IMR-90 (cell line): ENCODE measurements at regions not wholly inside any gene's neighbourhood (a gene's known extent, or its start where the extent isn't known, plus 50 kb on each side); places are given as distances from the start of the nearest gene placed in this dataset.
A peak's percentile ranks its signal among the peaks of the same experiment; 100 is the strongest.

Experiments used
- ATAC-seq: fragments of 200-7000 bp; cut with Tn5 transposase; 2 replicates; pipeline ENCODE4 v1.9.1; 2020; ENCODE audit warnings: low read depth, mild to moderate bottlenecking, moderate library complexity
- BruUV-seq: library from RNA; stranded (reverse); fragments of 400-500 nt; replicated peaks from 2 replicates; lab custom pipeline; 2021; lab: Mats Ljungman, UMichigan
- CTCF ChIA-PET: fragments of 300-600 bp; formaldehyde crosslinking; extraction: SDS; loops from one replicate; lab custom pipeline; 2021; ENCODE audit warnings: antibody characterized with exemption; lab: Yijun Ruan, JAX
- POLR2A ChIA-PET: fragments of 300-600 bp; sonication (Branson Sonifier 250); formaldehyde crosslinking; loops from one replicate; lab custom pipeline; 2022; ENCODE audit warnings: antibody characterized with exemption; ENCODE audit not compliant: unreplicated experiment; lab: Charles Lee
- DNase-seq: peaks from one replicate; pipeline ENCODE4 v3.0.0; 2013
- H2AFZ ChIP-seq: replicated peaks from 2 replicates; pipeline ENCODE3; 2013; ENCODE audit warnings: low read length, mild to moderate bottlenecking; ENCODE audit not compliant: poor library complexity
- H2AK5ac ChIP-seq: 2 replicates; pipeline ENCODE4 v1.6.1; 2013; ENCODE audit warnings: low read depth, low read length, inconsistent platforms
- H2AK9ac ChIP-seq: replicated peaks from 2 replicates; pipeline ENCODE3; 2013; ENCODE audit warnings: mild to moderate bottlenecking, low read depth, low read length, moderate library complexity; ENCODE audit not compliant: poor library complexity
- H2BK120ac ChIP-seq: 2 replicates; pipeline ENCODE4 v1.6.1; 2013; ENCODE audit warnings: low read depth, low read length, inconsistent platforms
- H2BK15ac ChIP-seq: 3 replicates; pipeline ENCODE4 v1.6.1; 2013; ENCODE audit warnings: low read depth, low read length, inconsistent platforms
- H2BK20ac ChIP-seq: 2 replicates; pipeline ENCODE4 v1.6.1; 2013; ENCODE audit warnings: low read depth, mild to moderate bottlenecking, inconsistent platforms, low read length, moderate library complexity
- H2BK5ac ChIP-seq: 2 replicates; pipeline ENCODE4 v1.6.1; 2013; ENCODE audit warnings: mild to moderate bottlenecking, low read depth, low read length, inconsistent platforms; ENCODE audit not compliant: poor library complexity, severe bottlenecking
- H3K14ac ChIP-seq: replicated peaks from 2 replicates; pipeline ENCODE4 v1.6.1; 2013; ENCODE audit warnings: low read depth, low read length, inconsistent platforms
- H3K18ac ChIP-seq: 2 replicates; pipeline ENCODE4 v1.6.1; 2013; ENCODE audit warnings: low read depth, low read length, control low read depth
- H3K23ac ChIP-seq: 2 replicates; pipeline ENCODE4 v1.6.1; 2013; ENCODE audit warnings: low read depth, low read length, inconsistent platforms
- H3K27ac ChIP-seq: 2 replicates; pipeline ENCODE4 v1.5.1; 2013; ENCODE audit warnings: mild to moderate bottlenecking, control low read depth, low read length; ENCODE audit not compliant: insufficient read depth
- H3K27me3 ChIP-seq: 2 replicates; pipeline ENCODE4 v1.6.1; 2013; ENCODE audit warnings: low read length; ENCODE audit not compliant: control insufficient read depth, insufficient read depth
- H3K36me3 ChIP-seq: 2 replicates; pipeline ENCODE4 v1.6.1; 2013; ENCODE audit warnings: low read length, mixed read lengths; ENCODE audit not compliant: control insufficient read depth, insufficient read depth
- H3K4ac ChIP-seq: 2 replicates; pipeline ENCODE4 v1.6.1; 2013; ENCODE audit warnings: low read depth, low read length, inconsistent platforms
- H3K4me1 ChIP-seq: 2 replicates; pipeline ENCODE4 v1.6.1; 2013; ENCODE audit warnings: low read length, mixed read lengths; ENCODE audit not compliant: control insufficient read depth, insufficient read depth
- H3K4me2 ChIP-seq: 2 replicates; pipeline ENCODE4 v1.6.1; 2013; ENCODE audit warnings: low read depth, mild to moderate bottlenecking, control low read depth, low read length, moderate library complexity
- H3K4me3 ChIP-seq: 2 replicates; pipeline ENCODE4 v1.5.1; 2013; ENCODE audit warnings: low read depth, mild to moderate bottlenecking, control low read depth, low read length, moderate library complexity; ENCODE audit not compliant: insufficient read depth
- H3K56ac ChIP-seq: 2 replicates; pipeline ENCODE4 v1.6.1; 2013; ENCODE audit warnings: low read length, inconsistent platforms; ENCODE audit not compliant: insufficient read depth; ENCODE audit errors: extremely low read depth
- H3K79me1 ChIP-seq, 2 experiments: 2 replicates each; pipeline ENCODE4 v1.6.1; 2013; ENCODE audit warnings: low read length in 2 of 2, inconsistent platforms in 1 of 2, low read depth in 1 of 2
- H3K9ac ChIP-seq: 2 replicates; pipeline ENCODE4 v1.6.1; 2013; ENCODE audit warnings: low read depth, low read length, control low read depth
- H3K9me1 ChIP-seq: 2 replicates; pipeline ENCODE4 v1.6.1; 2013; ENCODE audit warnings: low read length, inconsistent platforms; ENCODE audit not compliant: insufficient read depth
- H3K9me3 ChIP-seq: 2 replicates; pipeline ENCODE4 v1.6.1; 2013; ENCODE audit warnings: low read length; ENCODE audit not compliant: control insufficient read depth, insufficient read depth
- H4K20me1 ChIP-seq: 2 replicates; pipeline ENCODE4 v1.6.1; 2013; ENCODE audit warnings: low read length, inconsistent platforms; ENCODE audit not compliant: insufficient read depth
- H4K5ac ChIP-seq: 2 replicates; pipeline ENCODE4 v1.6.1; 2013; ENCODE audit warnings: mild to moderate bottlenecking, low read depth, low read length, control low read depth
- H4K8ac ChIP-seq, 2 experiments: 2 replicates each; pipeline ENCODE4 v1.6.1; 2013; ENCODE audit warnings: low read depth in 2 of 2, low read length in 2 of 2, control low read depth in 1 of 2, inconsistent platforms in 1 of 2
- H4K91ac ChIP-seq: 2 replicates; pipeline ENCODE4 v1.6.1; 2013; ENCODE audit warnings: low read depth, low read length, inconsistent platforms; ENCODE audit not compliant: insufficient read depth
- BHLHE40 ChIP-seq: fragments of 150-350 bp; IDR thresholded peaks from 2 replicates; pipeline ENCODE4 v1.6.1; 2016; ENCODE audit warnings: mild to moderate bottlenecking, low read depth, low read length
- CEBPB ChIP-seq: IDR thresholded peaks from 2 replicates; pipeline ENCODE4 v1.6.1; 2012; ENCODE audit warnings: low read depth, low read length, improper control_type of control experiment
- CHD1 ChIP-seq: IDR thresholded peaks from 2 replicates; pipeline ENCODE4 v1.6.1; 2012; ENCODE audit warnings: low read depth, low read length, improper control_type of control experiment
- CTCF ChIP-seq: conservative IDR thresholded peaks from 2 replicates; pipeline ENCODE4 v1.5.1; 2012; ENCODE audit warnings: mild to moderate bottlenecking, low read depth, low read length, improper control_type of control experiment
- FOS ChIP-seq: fragments of 150-350 bp; IDR thresholded peaks from 2 replicates; pipeline ENCODE4 v1.6.1; 2016; ENCODE audit warnings: low read depth, low read length
- MAFK ChIP-seq: IDR thresholded peaks from 2 replicates; pipeline ENCODE4 v1.6.1; 2012; ENCODE audit warnings: low read depth, low read length, improper control_type of control experiment
- MAZ ChIP-seq: IDR thresholded peaks from 2 replicates; pipeline ENCODE4 v1.6.1; 2012; ENCODE audit warnings: low read depth, mild to moderate bottlenecking, low read length, improper control_type of control experiment, moderate library complexity, borderline replicate concordance
- MXI1 ChIP-seq: IDR thresholded peaks from 2 replicates; pipeline ENCODE4 v1.6.1; 2012; ENCODE audit warnings: low read depth, mild to moderate bottlenecking, low read length, moderate library complexity, borderline replicate concordance
- NFE2L2 ChIP-seq: fragments of 150-350 bp; IDR thresholded peaks from 2 replicates; pipeline ENCODE4 v1.6.1; 2016; ENCODE audit warnings: low read depth, mild to moderate bottlenecking, low read length
- POLR2A ChIP-seq: IDR thresholded peaks from 2 replicates; pipeline ENCODE4 v1.6.1; 2012; ENCODE audit warnings: mild to moderate bottlenecking, low read depth, low read length
- RAD21 ChIP-seq: IDR thresholded peaks from 2 replicates; pipeline ENCODE4 v1.6.1; 2012; ENCODE audit warnings: low read length, improper control_type of control experiment
- RCOR1 ChIP-seq: IDR thresholded peaks from 2 replicates; pipeline ENCODE4 v1.6.1; 2012; ENCODE audit warnings: mild to moderate bottlenecking, low read length, improper control_type of control experiment; ENCODE audit not compliant: insufficient replicate concordance
- RFX5 ChIP-seq: IDR thresholded peaks from 2 replicates; pipeline ENCODE4 v1.8.0; 2012; ENCODE audit warnings: low read depth, mild to moderate bottlenecking, low read length, moderate library complexity
- SMC3 ChIP-seq: fragments of 150-350 bp; IDR thresholded peaks from 2 replicates; pipeline ENCODE4 v1.6.1; 2016; ENCODE audit warnings: low read depth, mild to moderate bottlenecking, antibody characterized with exemption, low read length, moderate library complexity
- dilution Hi-C: fragments of 300-500 bp; cut with HindIII; formaldehyde crosslinking; loops from one replicate; pipeline ENCODE4 v1.14.3; 2018; ENCODE audit warnings: low sequenced_read_pairs; ENCODE audit not compliant: unreplicated experiment
- in situ Hi-C: fragments of 300-500 bp; cut with MboI; formaldehyde crosslinking; loops from 3 replicates; pipeline ENCODE4 v1.14.3; 2019; ENCODE audit warnings: low sequenced_read_pairs, inconsistent platforms, mixed read lengths
- intact Hi-C: fragments of 100-400 bp; cut with micrococcal nuclease; formaldehyde crosslinking; loops from 2 replicates; pipeline ENCODE4 v1.10.0; 2022
- TF ChIP-seq, protein P1 (sequence below): fragments of 150-350 bp; IDR thresholded peaks from 2 replicates; pipeline ENCODE4 v1.6.1; 2016; ENCODE audit warnings: low read depth, mild to moderate bottlenecking, low read length, moderate library complexity, borderline replicate concordance
- TF ChIP-seq, protein P2 (sequence below): fragments of 150-350 bp; IDR thresholded peaks from 2 replicates; pipeline ENCODE4 v1.6.1; 2017; ENCODE audit warnings: mild to moderate bottlenecking, antibody characterized with exemption, low read length, low read depth

DNA sequence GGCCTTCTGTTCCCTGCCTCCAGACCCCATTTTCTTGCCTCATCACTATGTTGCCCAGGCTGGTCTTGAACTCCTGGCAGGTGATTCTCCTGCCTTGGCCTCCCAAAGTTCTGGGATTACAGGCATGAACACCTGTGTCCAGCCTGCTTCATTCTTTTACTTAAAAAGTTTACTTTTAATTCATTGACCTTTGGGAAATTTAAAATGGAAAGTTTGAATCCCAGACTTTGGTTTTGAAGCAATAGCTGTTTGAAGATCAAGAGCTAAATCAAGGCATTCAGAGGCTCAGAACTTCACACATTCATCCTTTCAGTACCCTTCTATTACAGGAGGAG lies 79.3 kb upstream of the SESTD1 start:
- no peak overlapping the region for H3K56ac ChIP-seq
- H2BK15ac ChIP-seq: no peak overlapping the region
- no peaks in the 10 kb centered on the region for H3K9me3 ChIP-seq
- intact Hi-C loops (loop anchor here (5.0 kb wide), 1 partner anchor 82 kb away; the partner anchor contains the start of gene SESTD1), in situ Hi-C loops (no loop called here), dilution Hi-C loops (no loop called here)
- H3K27me3 ChIP-seq: no peaks in the 10 kb centered on the region; the same call in 1 of the 2 replicates
- H3K4ac ChIP-seq: no peak overlapping the region
- H3K79me1 ChIP-seq: no peaks in the 10 kb centered on the region
- TF ChIP-seq, protein P1, sequence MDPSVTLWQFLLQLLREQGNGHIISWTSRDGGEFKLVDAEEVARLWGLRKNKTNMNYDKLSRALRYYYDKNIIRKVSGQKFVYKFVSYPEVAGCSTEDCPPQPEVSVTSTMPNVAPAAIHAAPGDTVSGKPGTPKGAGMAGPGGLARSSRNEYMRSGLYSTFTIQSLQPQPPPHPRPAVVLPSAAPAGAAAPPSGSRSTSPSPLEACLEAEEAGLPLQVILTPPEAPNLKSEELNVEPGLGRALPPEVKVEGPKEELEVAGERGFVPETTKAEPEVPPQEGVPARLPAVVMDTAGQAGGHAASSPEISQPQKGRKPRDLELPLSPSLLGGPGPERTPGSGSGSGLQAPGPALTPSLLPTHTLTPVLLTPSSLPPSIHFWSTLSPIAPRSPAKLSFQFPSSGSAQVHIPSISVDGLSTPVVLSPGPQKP: no peak
- TF ChIP-seq RCOR1 (no peak), POLR2A (no peak), RFX5 (no peak), SMC3 (no peak), CHD1 (no peak), FOS (no peak), MAFK (no peak), MXI1 (no peak), CTCF (no peak), BHLHE40 (no peak), MAZ (no peak), NFE2L2 (no peak), CEBPB (no peak), RAD21 (no peak)
- TF ChIP-seq, protein P2, sequence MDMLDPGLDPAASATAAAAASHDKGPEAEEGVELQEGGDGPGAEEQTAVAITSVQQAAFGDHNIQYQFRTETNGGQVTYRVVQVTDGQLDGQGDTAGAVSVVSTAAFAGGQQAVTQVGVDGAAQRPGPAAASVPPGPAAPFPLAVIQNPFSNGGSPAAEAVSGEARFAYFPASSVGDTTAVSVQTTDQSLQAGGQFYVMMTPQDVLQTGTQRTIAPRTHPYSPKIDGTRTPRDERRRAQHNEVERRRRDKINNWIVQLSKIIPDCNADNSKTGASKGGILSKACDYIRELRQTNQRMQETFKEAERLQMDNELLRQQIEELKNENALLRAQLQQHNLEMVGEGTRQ: no peak
- no peak overlapping the region for H2BK20ac ChIP-seq
- ATAC-seq (no peak), DNase-seq (no peak)
- H3K27ac ChIP-seq: no peak overlapping the region; the same call in 1 of the 2 replicates
- no peaks in the 10 kb centered on the region for H4K20me1 ChIP-seq
- H3K18ac ChIP-seq: peak overlapping the region; percentile 90
- no TSS peak for BruUV-seq
- ChIA-PET POLR2A (no interaction called here), CTCF (interaction anchor here (0.9 to 1.5 kb wide), 2 partner anchors 9 to 20 kb away, joined by 4 to 5 read pairs; no protein-coding TSS in a partner anchor)
- no peaks in the 10 kb centered on the region; the same call in 1 of the 2 replicates for H3K9me1 ChIP-seq
- H4K8ac ChIP-seq: peak overlapping the region; percentile 29 to 30; a peak in 2 of 4 replicates
- H2AK5ac ChIP-seq: no peak overlapping the region
- peak overlapping the region; percentile 34; the same call in 1 of the 2 replicates for H4K91ac ChIP-seq
- H2BK120ac ChIP-seq: peak overlapping the region; percentile 7; the same call in 1 of the 2 replicates
- no peak overlapping the region for H3K23ac ChIP-seq
- H3K4me1 ChIP-seq: peaks cover 2% of the 10 kb centered on the region
- H3K4me3 ChIP-seq: no peak overlapping the region
- no peak overlapping the region for H2BK5ac ChIP-seq
- no peaks in the 10 kb centered on the region for H3K36me3 ChIP-seq
- no peak overlapping the region for H2AFZ ChIP-seq
- no peak overlapping the region for H3K4me2 ChIP-seq
- H3K9ac ChIP-seq: no peak overlapping the region
- H2AK9ac ChIP-seq: no peak overlapping the region
- peak overlapping the region; percentile 90 for H4K5ac ChIP-seq
- no peak overlapping the region for H3K14ac ChIP-seq
